ENCODE measurements at regions not wholly inside any gene's neighbourhood (a gene's known extent, or its start where the extent isn't known, plus 50 kb on each side); places are given as distances from the start of the nearest gene placed in this dataset.
"Not testable (repeated sequence)": the region's sequence is repeated elsewhere in the genome, so short reads cannot be mapped to it uniquely, and the experiment has no call there.

DNA sequence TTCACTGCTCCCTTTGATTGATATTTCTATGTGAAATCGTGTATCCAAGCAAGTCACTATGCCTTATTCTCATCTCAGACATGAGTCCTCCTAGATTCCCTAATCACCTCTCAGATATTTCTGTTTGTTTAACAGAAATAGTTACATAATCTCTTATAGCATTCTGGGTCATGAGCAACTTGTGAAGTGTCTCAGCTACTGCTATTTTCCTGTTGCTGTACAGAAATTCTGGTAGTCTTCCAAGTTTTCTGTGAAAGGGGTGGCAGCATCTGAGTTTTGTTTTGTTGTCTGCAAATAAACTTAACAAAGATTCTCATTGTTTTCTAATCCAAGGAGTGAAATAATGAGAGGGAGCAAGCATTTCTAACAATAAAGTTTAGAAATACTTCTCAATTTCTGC lies 256.9 kb upstream of the ST8SIA4 start:
- FAIRE-seq, result no peak

DNA sequence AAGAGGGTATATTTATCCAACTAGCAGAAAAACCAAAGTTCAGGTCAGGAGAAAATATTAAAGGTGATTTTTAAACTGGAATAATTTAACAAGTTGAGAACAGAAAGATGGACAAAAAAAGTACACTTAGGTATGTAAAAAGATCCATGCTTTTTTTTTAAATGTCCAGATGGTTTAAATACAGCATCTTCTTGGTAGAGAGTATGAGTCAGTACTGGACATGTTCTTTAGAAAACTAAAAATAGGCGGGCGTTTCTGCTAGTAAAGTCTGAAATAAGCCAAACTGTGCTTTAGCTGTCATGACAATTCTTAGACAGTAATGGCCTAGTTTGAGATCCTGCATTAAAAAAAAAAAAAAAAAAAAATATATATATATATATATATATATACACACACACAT lies 255.9 kb upstream of the ST8SIA4 start:
- no peak for FAIRE-seq

DNA sequence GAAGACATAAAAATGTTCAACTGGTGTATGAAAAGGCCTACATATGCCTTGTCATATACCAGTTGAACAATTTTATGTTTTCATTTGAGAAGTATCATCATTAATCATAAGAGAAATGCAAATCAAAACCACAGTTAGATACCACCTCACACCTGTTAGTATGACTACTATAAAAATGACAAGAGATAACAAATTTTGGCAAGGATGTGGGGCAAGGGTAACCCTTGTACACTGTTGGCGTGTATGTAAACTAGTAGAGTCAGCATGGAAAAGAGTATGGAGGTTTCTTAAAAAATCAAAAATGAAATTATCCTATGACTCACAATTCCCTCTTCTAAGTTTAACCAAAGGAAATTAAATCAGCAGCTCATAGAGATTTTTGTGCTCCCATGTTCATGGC lies 250.4 kb upstream of the ST8SIA4 start:
- FAIRE-seq, result no peak

DNA sequence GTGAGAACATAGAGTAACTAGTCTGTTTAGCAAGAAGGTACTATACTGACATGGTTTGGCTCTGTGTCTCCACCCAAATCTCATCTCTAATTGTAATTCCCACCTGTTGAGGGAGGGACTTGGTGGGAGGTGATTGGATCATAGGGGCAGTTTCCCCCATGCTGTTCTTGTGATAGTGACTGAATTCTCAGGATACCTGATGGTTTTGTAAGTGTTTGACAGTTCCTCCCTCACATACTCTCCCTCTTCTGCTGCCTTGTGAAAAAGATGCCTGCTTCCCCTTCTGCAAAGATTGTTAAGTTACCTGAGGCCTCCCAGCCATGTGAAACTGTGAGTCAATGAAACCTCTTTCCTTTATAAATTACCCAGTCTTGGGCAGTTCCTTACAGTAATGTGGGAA lies 240.4 kb upstream of the ST8SIA4 start:
- no peak for FAIRE-seq

DNA sequence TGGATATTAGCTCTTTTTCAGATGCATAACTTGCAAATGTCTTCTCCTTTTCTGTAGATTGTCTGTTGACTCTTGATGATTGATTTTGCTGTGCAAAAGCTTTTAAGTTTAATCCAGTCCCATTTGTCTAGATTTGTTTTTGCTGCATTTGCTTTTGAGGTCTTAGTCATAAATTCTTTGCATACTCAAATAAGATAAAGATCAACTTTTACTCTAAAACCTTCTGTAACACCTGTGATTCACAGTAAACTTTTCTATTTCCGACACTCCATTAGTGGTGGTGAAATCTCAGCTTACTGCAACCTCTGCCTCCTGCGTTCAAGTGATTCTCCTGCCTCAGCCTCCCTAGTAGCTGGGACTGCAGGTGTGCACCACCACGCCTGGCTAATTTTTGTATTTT lies 239.0 kb upstream of the ST8SIA4 start:
- no peak for FAIRE-seq

DNA sequence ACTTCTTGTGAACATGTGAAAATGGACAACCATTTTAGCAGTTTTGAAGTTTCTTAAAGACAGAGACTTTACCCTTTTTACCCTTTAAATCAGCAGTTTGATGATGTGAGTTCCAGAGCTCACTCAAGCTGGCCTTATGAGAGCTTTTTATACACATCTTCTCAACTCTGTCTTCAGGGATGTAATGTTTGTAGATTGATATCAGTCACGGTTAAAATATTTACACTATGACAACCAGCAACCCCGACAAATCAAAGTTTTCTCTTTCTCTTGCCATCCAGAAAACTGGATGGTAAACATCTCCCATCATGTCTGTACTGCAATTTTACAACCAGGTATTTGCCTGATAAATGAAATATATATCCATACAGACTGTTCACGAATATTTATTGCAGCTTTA lies 233.4 kb upstream of the ST8SIA4 start:
- FAIRE-seq, result no peak

DNA sequence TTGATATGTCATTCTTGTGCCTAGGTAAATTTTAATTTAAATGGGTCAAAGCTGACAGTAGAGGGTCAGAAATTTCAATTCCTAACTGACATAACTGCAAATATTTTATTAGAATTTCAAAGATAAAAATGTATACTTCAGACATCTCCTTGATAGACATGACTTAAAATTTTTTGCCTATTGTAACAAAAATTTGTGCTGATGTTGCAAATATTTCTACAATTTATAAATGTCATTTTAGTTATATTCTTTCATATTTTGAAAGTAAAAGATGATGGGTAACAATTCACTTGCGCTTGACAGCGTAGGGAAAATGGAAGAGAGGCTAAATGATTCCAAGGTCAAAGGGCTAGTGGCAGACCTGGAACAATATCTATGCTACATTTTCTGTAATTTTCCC lies 220.3 kb upstream of the ST8SIA4 start:
- no peak for FAIRE-seq

DNA sequence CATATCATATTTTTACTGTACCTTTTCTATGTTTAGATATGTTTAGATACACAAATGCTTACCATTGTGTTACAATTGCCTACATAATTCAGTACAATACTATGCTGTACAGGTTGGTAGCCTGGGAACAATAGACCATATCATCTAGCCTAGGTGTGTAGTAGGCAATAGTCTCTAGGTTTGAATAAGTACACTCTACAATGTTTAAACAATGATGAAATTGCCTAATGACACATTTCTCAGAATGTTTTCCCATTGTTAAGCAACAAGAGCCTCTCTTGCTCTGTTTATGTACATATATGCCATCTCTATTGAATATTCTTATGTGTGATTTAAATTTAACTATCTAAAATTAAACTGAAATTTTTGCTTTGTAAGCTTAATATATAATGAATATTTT lies 209.6 kb upstream of the ST8SIA4 start:
- FAIRE-seq, result no peak

DNA sequence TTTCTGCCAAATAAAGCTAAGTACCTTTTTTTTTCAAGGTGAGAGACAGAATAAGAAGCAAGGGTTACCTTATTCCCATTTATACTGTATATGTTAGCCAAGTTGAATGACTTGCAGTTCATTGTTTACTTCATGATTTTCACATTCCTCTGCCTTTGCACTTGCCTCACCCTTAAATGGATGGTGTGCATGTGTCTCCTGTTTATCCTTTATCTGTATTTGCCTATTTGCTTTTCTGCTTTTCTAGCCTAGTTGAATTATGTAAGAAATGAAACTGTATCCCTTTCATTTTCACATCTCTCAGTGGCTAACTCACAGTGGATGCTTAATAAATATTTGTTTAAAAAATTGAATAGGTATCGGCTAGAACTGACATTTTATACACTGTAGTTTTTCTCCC lies 200.8 kb upstream of the ST8SIA4 start:
- FAIRE-seq, result no peak

DNA sequence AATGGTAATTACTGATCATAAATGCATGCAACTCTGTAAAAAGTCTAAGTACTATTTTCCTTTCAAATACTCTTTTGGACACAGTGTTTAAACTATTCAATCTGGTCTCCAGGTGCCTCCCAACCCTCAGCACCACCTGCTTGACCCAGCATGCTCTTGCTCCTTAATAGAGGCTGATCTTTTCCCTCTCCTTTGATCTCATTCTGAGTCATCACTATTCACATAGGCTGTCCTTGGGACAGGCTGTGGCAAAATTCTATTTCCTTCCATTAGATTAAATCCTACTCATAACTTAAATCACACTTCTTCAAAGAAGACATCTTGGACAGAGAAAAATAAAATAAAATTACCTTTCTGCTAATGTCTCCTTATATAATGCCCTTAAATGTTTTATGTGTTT lies 199.4 kb upstream of the ST8SIA4 start:
- no peak for FAIRE-seq

DNA sequence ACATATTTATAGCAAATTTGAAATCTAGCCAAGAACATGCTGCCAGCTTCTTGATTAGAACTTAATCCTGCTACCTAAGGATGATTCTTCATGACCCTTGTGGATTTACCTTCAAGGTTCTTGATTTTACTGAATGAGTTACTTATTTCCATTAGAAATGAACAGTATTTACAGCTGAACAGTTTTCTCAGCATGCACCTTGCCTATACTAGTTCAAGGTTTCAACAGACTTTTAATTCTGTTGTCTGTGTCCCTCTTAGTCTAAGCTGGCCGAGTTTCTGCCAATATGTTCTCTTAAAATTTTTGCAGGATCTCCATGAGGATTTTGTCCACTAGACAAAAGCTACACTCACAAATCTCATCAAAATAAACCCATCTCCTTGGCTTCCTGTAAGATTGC lies 188.8 kb upstream of the ST8SIA4 start:
- FAIRE-seq, result no peak

DNA sequence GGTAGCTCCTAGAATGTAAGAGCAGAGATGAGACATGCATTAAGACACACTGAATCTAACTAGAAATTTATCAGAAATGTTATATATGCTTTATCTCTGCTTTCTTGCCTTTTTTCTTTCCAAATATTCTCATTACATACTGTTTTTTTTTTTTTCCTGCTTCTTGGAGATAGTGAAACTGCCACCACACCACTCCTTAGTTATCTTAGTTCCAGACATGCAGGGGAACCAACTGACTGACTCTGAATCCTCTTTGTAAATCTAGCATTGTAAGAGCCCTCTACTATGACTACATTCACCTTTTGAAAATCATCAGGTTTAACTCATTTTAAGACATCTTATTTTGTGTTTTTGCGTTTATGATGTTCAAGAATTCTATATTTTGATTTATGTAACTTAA lies 181.3 kb upstream of the ST8SIA4 start:
- no peak for FAIRE-seq

DNA sequence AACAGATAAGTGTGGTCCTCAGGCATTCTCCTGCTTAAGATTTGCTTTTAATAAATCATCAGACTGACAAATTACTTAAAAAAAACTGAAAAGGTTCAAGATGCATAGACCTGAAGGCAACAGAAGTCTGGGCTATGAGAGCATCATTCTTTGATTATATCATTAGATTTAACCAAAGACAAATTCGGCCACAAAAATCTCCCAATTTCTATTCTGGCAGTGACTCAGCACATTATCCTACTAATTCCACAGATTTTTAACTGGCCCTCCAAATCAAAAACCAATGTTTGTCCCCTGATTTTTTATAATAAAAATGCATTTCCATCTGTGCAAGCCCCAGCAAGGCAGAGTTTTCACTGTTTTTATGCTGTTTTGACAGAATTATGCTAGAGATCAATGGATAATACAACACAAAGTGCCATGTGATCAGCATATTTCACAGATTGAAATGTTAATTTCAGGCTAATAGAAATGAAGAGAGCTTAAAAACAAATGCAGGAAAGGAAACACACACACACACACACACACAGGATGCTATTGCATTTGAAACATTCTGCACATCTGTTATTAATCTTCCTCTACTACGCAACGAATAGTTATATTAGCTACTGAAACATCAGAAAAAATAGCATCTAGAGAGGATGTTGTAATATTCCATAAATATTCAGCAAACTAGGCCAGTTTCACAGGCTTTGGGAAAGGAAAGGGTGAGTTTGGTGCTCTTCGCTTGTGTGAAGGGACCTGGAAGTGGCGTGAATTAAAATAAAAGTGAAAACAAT lies 177.6 kb upstream of the ST8SIA4 start:
- no peak for FAIRE-seq

DNA sequence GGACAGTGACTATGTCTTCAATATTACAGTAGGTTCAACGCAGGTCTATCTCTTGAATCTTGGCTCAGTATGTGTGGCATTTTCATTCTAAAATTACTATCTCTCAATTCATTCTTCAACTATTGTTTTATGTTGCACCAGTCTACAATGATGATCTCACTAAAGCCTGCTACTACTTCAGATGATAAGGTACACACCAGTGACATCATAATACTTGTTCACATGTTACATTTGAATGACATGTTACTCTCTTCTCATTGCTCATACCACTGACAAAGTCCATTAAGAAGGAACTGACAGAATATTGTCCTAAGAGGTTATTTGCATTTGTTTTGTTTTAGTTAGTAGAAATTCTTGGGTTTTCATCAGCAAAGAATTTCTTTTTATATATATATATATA lies 165.2 kb upstream of the ST8SIA4 start:
- no peak for FAIRE-seq

DNA sequence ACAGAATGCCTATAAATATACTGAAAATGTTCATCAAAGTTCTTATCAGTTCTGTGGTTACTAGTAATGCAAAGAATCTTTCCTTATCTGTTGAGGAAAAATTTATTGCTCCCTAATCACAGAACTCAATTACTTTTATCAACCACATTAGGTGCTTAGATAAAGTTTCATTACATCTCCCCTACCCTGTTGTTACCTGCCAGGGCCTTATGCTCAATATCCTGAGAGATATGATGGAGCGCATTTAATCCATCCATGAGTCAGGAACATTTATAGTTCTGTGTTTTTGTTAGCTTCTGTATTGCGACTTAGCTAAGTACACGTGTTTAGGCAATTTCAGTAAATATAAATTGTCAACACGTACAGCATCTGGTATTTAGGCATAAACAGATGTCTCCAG lies 164.3 kb upstream of the ST8SIA4 start:
- FAIRE-seq, result no peak

DNA sequence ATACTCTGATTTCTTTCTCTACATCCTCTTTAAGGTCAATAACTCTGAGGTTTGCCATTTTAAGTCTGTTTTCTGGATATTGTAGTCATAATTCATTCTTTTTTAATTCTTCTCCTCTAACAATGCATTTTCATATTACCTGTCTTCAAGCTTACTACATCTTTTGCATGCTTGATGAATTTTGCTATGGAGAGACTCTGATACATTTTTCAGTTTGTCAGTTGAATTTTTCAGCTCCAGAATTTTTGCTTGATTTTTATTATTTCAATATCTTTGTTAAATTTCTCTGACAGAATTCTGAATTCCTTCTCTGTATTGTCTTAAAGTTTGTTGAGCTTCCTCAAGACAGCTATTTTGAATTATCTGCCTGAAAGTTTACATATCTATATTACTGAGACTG lies 159.8 kb upstream of the ST8SIA4 start:
- FAIRE-seq, result no peak

DNA sequence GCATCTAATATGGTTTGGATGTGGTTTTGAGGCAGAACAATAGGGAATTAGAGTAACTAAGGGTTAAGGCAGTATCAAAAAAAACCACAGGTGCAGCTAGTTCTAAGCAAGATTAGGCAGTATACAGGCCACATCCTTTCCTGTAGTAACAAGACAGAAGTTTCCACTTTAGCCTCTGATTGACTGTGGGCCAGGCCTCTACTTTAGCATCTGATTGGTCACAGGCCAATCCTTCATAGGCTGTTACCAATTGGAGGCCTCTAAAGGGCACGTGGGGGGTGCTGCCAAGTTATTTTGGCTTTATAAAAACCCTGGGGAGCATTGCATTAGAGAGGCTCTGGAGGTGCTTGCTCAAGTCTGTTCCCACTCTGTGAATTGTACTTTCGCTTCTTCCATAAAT lies 144.1 kb upstream of the ST8SIA4 start:
- FAIRE-seq, result no peak

DNA sequence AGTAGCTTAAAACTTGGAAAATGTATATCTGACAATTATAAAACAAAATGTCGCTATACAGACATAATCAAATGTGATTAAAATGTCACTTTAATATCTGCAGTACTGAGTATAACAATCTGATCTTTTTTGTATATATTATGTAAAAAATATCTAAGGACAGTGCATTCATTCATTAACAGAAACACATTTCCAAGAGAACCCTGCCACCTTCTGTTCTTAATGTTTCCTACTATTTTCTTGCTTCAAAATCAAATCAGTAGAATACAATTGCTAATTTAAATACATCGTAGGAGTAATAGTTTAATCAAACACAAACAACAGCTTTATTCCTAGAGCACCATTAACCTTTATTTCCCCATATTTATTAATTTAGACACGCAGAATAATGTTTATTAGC lies 142.6 kb upstream of the ST8SIA4 start:
- FAIRE-seq, result peak; percentile 14

DNA sequence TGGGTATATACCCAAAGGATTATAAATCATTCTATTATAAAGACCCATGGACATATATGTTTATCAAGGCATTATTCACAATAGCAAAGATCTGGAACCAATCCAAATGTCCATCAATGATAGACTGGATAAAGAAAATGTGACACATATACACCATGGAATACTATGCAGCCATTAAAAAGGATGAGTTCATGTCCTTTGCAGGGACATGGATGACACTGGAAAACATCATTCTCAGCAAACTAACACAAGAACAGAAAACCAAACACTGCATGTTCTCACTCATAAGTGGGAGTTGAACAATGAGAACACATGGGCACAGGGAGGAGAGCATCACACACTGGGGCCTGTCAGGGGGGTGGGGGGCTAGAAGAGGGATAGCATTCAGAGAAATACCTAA lies 136.9 kb upstream of the ST8SIA4 start:
- FAIRE-seq, result not testable (repeated sequence)

DNA sequence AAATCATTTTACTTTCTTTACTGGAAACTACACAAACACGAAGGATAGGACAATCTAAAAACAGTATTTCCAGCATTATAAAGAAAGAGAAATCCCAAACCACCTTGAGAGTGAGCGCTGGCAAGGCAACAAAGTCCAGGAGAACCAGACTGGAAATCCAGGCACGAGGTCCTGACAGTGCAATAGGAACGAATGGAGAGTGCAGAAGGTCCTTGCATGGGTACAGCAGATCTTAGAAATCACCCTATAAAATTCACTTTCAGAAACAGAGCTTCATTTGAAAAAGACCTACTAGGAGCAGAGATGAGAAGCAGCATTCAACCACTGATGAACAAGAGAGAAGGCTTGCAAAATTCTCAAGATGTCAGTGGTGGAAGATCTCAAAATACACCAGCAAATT lies 133.7 kb upstream of the ST8SIA4 start:
- no peak for FAIRE-seq

DNA sequence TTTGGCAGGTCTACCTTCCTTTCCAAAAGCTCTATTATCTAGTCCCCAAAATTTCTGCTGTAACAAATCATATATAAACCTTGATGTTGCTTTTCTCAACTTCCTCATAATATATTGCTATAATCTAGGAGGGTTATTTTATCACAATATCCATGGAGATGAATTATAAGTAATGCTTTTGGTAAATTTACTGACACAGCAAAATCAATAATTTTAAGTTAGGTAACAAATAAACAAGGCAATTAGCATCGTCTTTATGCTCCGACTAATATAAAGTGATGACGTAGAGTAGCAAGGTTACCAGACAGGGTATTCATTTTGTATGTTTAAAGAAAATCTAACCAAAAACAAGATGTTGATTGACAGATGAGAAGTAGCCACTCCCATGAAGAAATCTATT lies 132.3 kb upstream of the ST8SIA4 start:
- FAIRE-seq, result no peak

DNA sequence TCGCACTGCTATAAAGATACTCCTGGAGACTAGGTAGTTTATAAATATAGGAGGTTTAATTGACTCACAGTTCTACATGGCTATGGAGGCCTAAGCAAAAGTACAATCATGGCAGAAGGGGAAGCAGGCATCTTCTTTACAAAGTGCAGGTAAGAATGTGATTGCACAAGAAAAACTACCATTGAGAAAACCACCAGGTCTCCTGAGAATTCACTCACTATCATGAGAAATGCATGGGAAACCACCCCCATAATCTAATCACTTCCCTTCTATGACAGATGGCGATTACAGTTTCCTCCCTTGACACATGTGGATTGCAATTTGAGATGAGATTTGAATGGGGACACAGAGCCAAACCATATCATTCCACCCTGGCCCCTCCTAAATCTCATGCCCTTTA lies 121.2 kb upstream of the ST8SIA4 start:
- FAIRE-seq, result no peak

DNA sequence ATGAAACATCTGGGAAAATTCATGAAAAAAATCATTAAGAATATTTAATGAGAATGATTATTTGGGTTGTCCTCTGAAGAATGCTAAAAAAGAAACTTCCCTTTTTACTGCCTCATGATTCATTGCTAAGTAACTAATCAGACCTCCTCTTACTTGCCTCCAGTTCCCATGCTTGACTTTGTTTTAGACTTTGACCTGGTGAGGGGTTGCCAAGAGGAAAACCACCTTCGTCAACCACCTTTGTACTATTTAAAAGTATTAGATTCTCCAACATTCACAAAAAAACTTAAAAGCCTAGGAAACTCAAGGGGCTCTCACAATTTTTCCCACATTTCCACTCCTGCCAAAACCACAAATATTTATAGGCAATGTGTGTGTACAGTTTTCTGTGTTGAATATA lies 115.2 kb upstream of the ST8SIA4 start:
- no peak for FAIRE-seq

DNA sequence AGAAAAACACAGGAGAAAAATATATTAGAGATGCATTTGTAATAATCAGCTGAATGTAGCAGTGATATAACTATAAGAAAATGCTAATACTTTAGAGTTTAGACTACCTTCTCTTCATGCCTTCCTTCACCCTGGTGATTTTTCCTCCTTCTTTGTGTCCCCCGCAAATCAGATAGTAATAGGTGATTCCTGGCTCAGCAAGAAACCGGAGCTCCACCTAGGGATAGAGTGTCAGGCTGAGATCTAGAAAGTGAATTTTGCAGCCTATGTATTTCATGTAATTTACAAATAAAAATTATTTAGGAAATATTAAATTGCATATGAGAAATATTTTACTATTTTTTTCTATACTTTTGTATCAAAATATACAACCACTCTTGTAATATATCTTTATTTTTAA lies 109.8 kb upstream of the ST8SIA4 start:
- no peak for FAIRE-seq

DNA sequence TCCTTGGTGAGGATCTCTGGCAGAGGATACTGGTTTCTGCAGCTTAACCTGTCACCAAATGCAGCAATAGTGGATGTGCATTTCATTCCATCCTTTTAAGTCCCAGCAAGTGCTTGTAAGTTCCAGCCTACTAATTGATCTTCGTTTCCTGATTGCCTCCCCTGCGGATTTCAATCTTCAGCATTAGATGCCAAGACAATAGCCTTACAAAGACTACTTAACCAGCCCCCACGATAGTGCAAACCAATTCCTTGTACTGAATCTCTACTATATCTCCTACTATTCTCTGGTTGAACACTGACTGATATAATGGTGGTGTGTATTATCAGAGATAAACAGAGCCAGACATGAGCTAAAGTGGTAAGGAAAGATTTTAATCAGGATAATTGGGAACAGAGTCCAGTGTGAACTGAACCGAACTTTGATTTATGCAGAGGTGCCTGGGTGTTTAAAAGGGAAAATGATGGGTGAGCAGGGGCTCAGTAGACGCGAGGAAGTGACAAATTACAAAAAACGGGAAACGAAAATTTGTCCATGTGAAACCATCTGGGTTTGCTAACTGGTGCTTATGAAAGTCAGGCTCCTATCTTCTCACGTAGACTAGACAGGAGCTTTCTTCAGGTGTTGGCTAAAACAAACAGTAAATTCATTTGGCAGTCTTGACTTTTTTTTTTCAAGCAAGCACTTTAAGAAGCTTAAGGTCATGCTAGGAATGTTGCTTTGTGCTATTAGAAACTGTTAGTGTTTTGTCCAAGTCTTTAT lies 106.9 kb upstream of the ST8SIA4 start:
- no peak for FAIRE-seq

Measured in colon (tissue), 2 donors.